ENCODE measurements at regions not wholly inside any gene's neighbourhood (a gene's known extent, or its start where the extent isn't known, plus 50 kb on each side); places are given as distances from the start of the nearest gene placed in this dataset.

DNA sequence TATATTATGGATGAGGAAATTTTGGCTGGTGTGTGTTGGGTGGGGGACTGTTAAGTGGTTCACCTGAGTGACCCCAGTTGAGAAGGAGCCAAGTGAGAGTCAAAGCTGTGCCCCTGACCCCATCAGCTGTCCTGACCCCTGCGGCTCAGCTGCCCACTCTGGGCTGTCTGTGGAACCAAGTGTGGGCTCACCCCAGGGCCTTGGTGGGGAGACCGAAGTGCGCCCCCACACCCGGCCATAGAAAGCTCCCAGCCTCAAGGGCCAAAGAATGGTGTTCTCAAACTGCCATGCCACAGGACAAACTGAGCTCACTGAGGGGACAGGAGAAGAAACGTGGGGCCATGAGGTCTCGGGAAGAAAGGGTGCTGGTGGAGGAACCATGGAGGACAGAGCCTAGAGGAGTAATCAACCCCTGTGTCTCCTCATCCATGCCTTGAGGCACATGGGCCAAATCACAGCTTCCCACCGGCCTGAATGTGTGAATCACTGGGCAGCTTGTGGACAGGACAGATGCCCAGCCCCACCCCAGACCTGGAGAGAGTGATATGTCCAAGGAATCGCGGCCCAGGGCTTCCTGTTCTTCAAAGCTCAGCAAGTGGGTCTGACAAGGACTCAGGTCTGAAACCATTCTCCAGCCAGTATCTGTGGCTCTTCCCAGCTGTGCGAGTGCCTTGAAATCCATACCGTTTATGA, 86.2 kb upstream of the CACUL1 start:
- no peaks in the 10 kb centered on the region for H4K20me1 ChIP-seq (ENCODE audit: insufficient read depth)
- no peak overlapping the region for H3K4me2 ChIP-seq
- no peaks in the 10 kb centered on the region for H3K79me2 ChIP-seq (ENCODE audit: insufficient read depth, low read depth)
- no peaks in the 10 kb centered on the region for H3K27me3 ChIP-seq (ENCODE audit: insufficient read depth, low read depth)
- no peak for TF ChIP-seq CTCF (conservative IDR thresholded peaks at IDR 0.05; ENCODE audit: low read depth, low read length)
- H3K9ac ChIP-seq, result no peak overlapping the region
- no peak overlapping the region for H2AFZ ChIP-seq (ENCODE audit: low read depth)
- H3K27ac ChIP-seq, result no peak overlapping the region
- no peaks in the 10 kb centered on the region for H3K36me3 ChIP-seq (ENCODE audit: insufficient read depth)
- no peaks in the 10 kb centered on the region for H3K4me1 ChIP-seq (ENCODE audit: low read depth, poor library complexity, severe bottlenecking)
- H3K4me3 ChIP-seq (IDR thresholded peaks at IDR 0.05; ENCODE audit: insufficient read depth, low read depth, low read length), result no peak overlapping the region

DNA sequence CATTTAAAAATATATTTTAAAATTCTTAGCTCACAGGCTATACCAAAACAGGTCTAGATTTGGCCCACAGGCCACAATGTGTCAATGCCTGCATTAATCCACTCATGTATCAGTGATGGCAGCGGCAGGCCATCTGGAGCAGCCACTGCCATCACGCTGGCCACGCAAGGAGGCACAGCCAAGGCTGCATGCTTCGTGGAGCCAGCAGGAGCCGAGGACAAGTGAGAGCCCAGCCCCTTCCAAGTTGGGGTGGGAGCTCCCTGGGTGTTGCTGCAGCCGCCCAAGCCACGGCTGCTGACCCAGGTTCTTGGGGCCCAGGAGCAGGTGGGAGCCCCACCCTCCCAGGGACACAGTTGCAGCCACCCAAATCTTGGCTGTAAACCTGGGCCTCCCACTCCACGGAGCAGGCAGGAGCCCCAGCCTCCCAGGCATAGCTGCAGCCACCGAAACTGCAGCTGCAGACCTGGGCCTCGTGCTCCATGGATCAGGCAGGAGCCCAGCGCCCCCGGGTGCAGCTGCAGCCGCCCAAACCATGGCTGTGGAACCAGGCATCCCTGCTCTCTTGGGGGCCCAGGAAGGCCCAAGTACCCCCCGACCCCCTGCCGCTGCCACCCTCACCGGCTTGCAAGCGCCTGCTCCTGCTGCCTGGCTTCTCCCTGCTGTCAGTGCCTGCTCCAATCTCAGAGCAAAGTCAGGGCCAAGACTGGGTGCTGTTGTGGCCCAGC, 87.3 kb upstream of the CACUL1 start:
- no peak for TF ChIP-seq CTCF (conservative IDR thresholded peaks at IDR 0.05; ENCODE audit: low read depth, low read length)
- no peaks in the 10 kb centered on the region for H3K27me3 ChIP-seq (ENCODE audit: insufficient read depth, low read depth)
- no peaks in the 10 kb centered on the region for H4K20me1 ChIP-seq (ENCODE audit: insufficient read depth)

DNA sequence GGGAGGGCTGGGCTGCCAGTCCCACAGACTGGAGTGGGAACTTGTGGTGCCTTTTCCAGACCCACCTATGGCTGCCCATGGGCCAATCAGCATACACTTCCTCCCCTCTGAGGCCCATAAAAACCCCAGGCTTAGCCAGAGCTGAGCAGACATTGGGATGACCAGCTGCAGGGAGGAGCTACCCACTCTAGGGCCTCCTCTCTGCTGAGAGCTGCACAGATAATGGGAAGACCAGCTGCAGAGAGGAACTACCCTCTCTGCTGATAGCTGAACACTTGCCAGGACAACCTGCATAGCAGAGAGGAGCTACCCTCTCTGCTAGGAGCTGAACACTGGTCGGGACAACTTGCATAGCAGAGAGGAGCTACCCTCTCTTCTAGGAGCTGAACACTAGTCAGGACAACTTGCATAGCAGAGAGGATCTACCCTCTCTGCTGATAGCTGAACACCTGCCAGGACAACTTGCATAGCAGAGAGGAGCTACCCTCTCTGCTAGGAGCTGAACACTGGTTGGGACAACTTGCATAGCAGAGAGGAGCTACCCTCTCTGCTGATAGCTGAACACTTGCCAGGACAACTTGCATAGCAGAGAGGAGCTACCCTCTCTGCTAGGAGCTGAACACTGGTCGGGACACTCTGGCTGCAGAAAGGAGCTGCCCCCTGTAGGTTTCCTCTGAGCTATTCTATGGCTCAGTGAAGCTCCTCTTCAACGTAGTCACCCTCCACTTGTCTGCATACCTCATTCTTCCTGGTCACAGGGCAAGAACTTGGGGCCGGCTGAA, 88.3 kb upstream of the CACUL1 start:
- no peak overlapping the region for H2AFZ ChIP-seq (ENCODE audit: low read depth)
- H3K4me1 ChIP-seq (ENCODE audit: low read depth, poor library complexity, severe bottlenecking), result no peaks in the 10 kb centered on the region
- H3K27ac ChIP-seq, result no peak overlapping the region
- H3K4me3 ChIP-seq (IDR thresholded peaks at IDR 0.05; ENCODE audit: insufficient read depth, low read depth, low read length), result no peak overlapping the region
- H3K27me3 ChIP-seq (ENCODE audit: insufficient read depth, low read depth), result no peaks in the 10 kb centered on the region
- no peak for TF ChIP-seq CTCF (conservative IDR thresholded peaks at IDR 0.05; ENCODE audit: low read depth, low read length)
- H3K79me2 ChIP-seq (ENCODE audit: insufficient read depth, low read depth), result no peaks in the 10 kb centered on the region
- H3K36me3 ChIP-seq (ENCODE audit: insufficient read depth), result no peaks in the 10 kb centered on the region
- H4K20me1 ChIP-seq (ENCODE audit: insufficient read depth), result no peaks in the 10 kb centered on the region
- H3K9ac ChIP-seq, result no peak overlapping the region
- H3K4me2 ChIP-seq, result no peak overlapping the region

More for the DNA sequence above, 87.3 kb upstream of the CACUL1 start:
- Histone ChIP-seq H3K9ac (no peak overlapping the region), H3K4me1 (ENCODE audit: low read depth, poor library complexity, severe bottlenecking) (no peaks in the 10 kb centered on the region), H3K4me2 (no peak overlapping the region), H3K4me3 (IDR thresholded peaks at IDR 0.05; ENCODE audit: insufficient read depth, low read depth, low read length) (no peak overlapping the region), H3K36me3 (ENCODE audit: insufficient read depth) (no peaks in the 10 kb centered on the region), H2AFZ (ENCODE audit: low read depth) (no peak overlapping the region), H3K27ac (no peak overlapping the region), H3K79me2 (ENCODE audit: insufficient read depth, low read depth) (no peaks in the 10 kb centered on the region)

GRCh38 chr10:118843647-118844265, 89.0 kb upstream of the CACUL1 start:
- H3K27ac ChIP-seq, result no peak overlapping the region
- H3K4me3 ChIP-seq (IDR thresholded peaks at IDR 0.05; ENCODE audit: insufficient read depth, low read depth, low read length), result no peak overlapping the region
- no peaks in the 10 kb centered on the region for H3K36me3 ChIP-seq (ENCODE audit: insufficient read depth)
- TF ChIP-seq CTCF (conservative IDR thresholded peaks at IDR 0.05; ENCODE audit: low read depth, low read length), result no peak
- H4K20me1 ChIP-seq (ENCODE audit: insufficient read depth), result no peaks in the 10 kb centered on the region
- no peaks in the 10 kb centered on the region for H3K27me3 ChIP-seq (ENCODE audit: insufficient read depth, low read depth)
- H3K9ac ChIP-seq, result no peak overlapping the region
- no peak overlapping the region for H2AFZ ChIP-seq (ENCODE audit: low read depth)
- H3K79me2 ChIP-seq (ENCODE audit: insufficient read depth, low read depth), result no peaks in the 10 kb centered on the region
- no peaks in the 10 kb centered on the region for H3K4me1 ChIP-seq (ENCODE audit: low read depth, poor library complexity, severe bottlenecking)
- H3K4me2 ChIP-seq, result no peak overlapping the region
